GM12874 (cell line): ENCODE measurements at regions not wholly inside any gene's neighbourhood (a gene's known extent, or its start where the extent isn't known, plus 50 kb on each side); places are given as distances from the start of the nearest gene placed in this dataset.

ENCODE experiments used
- CTCF ChIP-seq: IDR thresholded peaks from 2 replicates; pipeline ENCODE4 v1.5.1; 2011; ENCODE audit warnings: low read depth, mild to moderate bottlenecking, control low read depth, low read length, moderate library complexity; ENCODE audit not compliant: insufficient read depth

GRCh38 chr2:225158360-225158759 is 116.1 kb upstream of the DOCK10 start:
- TF ChIP-seq CTCF = no peak

GRCh38 chr2:225156853-225157451 is 114.7 kb upstream of the DOCK10 start:
- no peak for TF ChIP-seq CTCF

- TF ChIP-seq CTCF = no peak
These were observed 98.5 kb upstream of the DOCK10 start for GRCh38 chr2:225140723-225141122.

GRCh38 chr2:225137971-225138370 is 95.7 kb upstream of the DOCK10 start:
- TF ChIP-seq CTCF = no peak

GRCh38 chr2:225136552-225136951 is 94.3 kb upstream of the DOCK10 start:
- TF ChIP-seq CTCF = no peak

- TF ChIP-seq CTCF = no peak
These were observed 89.6 kb upstream of the DOCK10 start for GRCh38 chr2:225131898-225132297.

GRCh38 chr2:225130093-225130492 is 87.8 kb upstream of the DOCK10 start:
- no peak for TF ChIP-seq CTCF
